ENCODE measurements at regions not wholly inside any gene's neighbourhood (a gene's known extent, or its start where the extent isn't known, plus 50 kb on each side); places are given as distances from the start of the nearest gene placed in this dataset.

DNA sequence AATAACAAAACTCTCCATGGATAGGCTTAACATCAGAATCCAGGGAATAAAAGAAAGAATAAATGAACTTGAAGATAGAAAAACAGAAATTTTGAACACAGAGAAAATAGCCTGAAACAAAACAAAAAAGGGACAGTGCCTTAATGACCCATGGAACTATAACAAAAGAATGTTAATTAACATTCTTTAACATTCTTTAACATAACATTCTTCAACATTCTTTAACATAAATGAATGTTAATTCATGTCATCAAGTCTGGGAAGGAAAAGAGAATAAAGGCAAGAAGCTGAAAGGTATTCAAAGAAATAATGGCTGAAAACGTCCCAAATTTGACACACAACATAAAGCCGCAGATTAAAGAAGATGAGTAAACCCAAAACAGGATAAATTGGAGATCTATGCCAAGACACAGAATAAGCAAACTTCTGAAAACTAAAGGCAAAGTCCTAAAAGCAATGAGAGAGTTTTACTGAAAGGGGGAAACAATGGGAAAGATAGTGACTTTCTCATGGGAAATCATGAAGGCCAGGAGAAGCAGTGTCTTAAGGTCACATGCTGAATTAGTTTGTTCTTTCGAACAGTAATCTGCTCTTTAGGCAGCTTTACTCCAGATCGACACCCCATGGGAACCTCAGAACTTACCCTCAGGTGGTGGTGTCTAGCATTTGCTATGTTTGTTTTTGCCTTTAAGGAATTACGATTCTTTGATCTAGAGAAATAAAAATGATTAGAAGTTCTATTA lies 483.0 kb downstream of the KDM4C start:
- WGBS: 95% methylated on average over 5 of the region's 5 CpGs
- DNase-seq (ENCODE audit: low read depth in 6 of 9, low spot score in 9 of 9): no peak
- Histone ChIP-seq H3K36me3 (ENCODE audit: control insufficient read depth in 2 of 2, insufficient read depth in 2 of 2, low read length in 1 of 2) (no peaks in the 10 kb centered on the region), H3K9me3 (ENCODE audit: control insufficient read depth in 2 of 2, insufficient read depth in 1 of 2, low read length in 1 of 2) (no peaks in the 10 kb centered on the region), H3K4me1 (ENCODE audit: control insufficient read depth in 2 of 2, insufficient read depth in 2 of 2, low read length in 2 of 2) (peaks cover 0 to 7% of the 10 kb centered on the region in 2 donors), H3K27ac (ENCODE audit: low read depth in 1 of 2, low read length in 1 of 2) (no peak overlapping the region), H3K4me3 (ENCODE audit: low read length in 2 of 2) (no peak overlapping the region), H3K27me3 (ENCODE audit: control insufficient read depth in 2 of 2, insufficient read depth in 1 of 2, low read length in 1 of 2) (no peaks in the 10 kb centered on the region)

DNA sequence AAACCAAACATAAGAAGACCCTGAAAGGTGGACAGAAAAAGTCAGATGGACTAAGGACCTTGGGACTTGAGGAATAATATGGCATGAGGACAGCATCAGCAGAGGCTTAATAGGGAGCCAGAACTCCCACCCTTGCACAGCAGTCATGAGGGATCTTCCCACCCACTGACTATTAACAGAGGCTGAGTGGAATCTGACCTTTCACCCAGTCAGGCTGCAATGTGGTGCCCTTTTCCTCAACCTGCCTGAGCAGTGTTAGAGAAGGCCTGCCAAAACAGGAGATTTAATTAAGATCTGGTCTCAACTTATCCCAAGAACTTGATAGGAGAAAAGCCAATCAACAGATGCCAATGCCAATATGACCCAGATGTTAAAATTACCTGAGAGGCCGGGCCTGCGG lies 481.9 kb downstream of the KDM4C start:
- WGBS: 93% methylated on average over 2 of the region's 2 CpGs
- Histone ChIP-seq H3K36me3 (ENCODE audit: control insufficient read depth in 2 of 2, insufficient read depth in 2 of 2, low read length in 1 of 2) (no peaks in the 10 kb centered on the region), H3K27ac (ENCODE audit: low read depth in 1 of 2, low read length in 1 of 2) (no peak overlapping the region), H3K4me1 (ENCODE audit: control insufficient read depth in 2 of 2, insufficient read depth in 2 of 2, low read length in 2 of 2) (peaks cover 0 to 7% of the 10 kb centered on the region in 2 donors), H3K9me3 (ENCODE audit: control insufficient read depth in 2 of 2, insufficient read depth in 1 of 2, low read length in 1 of 2) (no peaks in the 10 kb centered on the region), H3K4me3 (ENCODE audit: low read length in 2 of 2) (no peak overlapping the region), H3K27me3 (ENCODE audit: control insufficient read depth in 2 of 2, insufficient read depth in 1 of 2, low read length in 1 of 2) (no peaks in the 10 kb centered on the region)
- no peak for DNase-seq (ENCODE audit: low read depth in 6 of 9, low spot score in 9 of 9)

DNA sequence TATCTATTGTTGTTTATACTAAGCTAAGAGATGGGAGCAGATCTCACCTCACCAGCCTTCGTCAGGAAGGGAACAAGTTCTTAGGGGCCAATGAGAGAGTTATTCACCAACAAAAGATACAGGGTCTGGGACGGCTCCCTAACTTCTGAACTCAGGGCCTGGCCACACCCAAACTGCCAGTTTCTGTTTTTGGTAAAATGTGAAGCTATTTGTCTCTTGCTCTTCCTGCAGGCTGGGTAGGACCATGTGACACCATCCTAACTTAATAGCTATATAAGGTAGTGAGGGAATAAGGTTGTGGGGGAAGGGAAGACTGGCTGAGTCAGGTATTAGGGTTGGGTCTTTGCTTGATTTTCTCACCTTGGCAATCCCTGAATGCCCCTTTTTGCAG lies 480.5 kb downstream of the KDM4C start:
- peak in 3 of 9 donors; percentile 15 to 26 (median 22) for DNase-seq (ENCODE audit: low read depth in 6 of 9, low spot score in 9 of 9)
- Histone ChIP-seq H3K27me3 (ENCODE audit: control insufficient read depth in 2 of 2, insufficient read depth in 1 of 2, low read length in 1 of 2) (no peaks in the 10 kb centered on the region), H3K4me3 (ENCODE audit: low read length in 2 of 2) (no peak overlapping the region), H3K36me3 (ENCODE audit: control insufficient read depth in 2 of 2, insufficient read depth in 2 of 2, low read length in 1 of 2) (no peaks in the 10 kb centered on the region), H3K27ac (ENCODE audit: low read depth in 1 of 2, low read length in 1 of 2) (peak overlapping the region in 1 of 2 donors; percentile 30), H3K9me3 (ENCODE audit: control insufficient read depth in 2 of 2, insufficient read depth in 1 of 2, low read length in 1 of 2) (no peaks in the 10 kb centered on the region), H3K4me1 (ENCODE audit: control insufficient read depth in 2 of 2, insufficient read depth in 2 of 2, low read length in 2 of 2) (peaks cover 0 to 7% of the 10 kb centered on the region in 2 donors)
- 90% methylated on average over 2 of the region's 2 CpGs for WGBS

DNA sequence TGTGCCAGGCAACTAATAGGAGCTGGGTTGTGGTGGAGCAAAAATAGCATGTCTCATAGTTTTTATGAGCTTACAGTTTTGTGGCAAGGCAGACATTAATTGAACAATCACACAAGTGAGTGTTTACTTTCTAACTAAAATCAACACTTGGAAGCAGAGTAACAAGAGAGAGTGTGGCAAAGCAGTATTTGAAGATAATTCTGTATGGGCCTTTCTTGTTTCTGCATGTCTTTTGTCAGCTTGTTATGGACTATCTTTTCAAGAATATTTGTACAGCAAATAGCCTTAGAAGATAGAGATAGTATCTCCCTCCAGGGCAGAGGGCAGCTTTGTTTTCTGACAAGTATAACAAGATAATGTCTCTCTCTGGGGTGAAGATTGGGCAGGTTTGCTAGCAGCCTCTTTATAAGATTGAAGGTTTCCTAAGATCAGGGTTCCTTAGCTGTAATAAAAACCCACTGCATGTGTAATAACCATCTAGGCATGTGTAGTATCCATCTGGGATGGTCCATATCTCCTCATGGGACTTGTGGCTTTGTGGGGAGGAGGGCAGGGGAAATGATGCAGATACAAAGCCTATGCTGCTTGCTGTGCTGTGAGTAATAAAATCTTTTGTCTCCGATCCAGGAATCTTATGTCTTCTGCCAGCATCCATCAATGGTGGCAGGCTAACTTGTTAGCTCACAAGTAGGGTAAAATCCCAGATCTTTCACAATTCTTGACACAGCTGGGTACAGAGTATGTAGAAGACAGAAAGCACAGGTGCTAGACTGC lies 479.9 kb downstream of the KDM4C start:
- Histone ChIP-seq H3K4me1 (ENCODE audit: control insufficient read depth in 2 of 2, insufficient read depth in 2 of 2, low read length in 2 of 2) (peaks cover 0 to 7% of the 10 kb centered on the region in 2 donors), H3K36me3 (ENCODE audit: control insufficient read depth in 2 of 2, insufficient read depth in 2 of 2, low read length in 1 of 2) (no peaks in the 10 kb centered on the region), H3K27me3 (ENCODE audit: control insufficient read depth in 2 of 2, insufficient read depth in 1 of 2, low read length in 1 of 2) (no peaks in the 10 kb centered on the region), H3K27ac (ENCODE audit: low read depth in 1 of 2, low read length in 1 of 2) (peak overlapping the region in 1 of 2 donors; percentile 30), H3K4me3 (ENCODE audit: low read length in 2 of 2) (no peak overlapping the region), H3K9me3 (ENCODE audit: control insufficient read depth in 2 of 2, insufficient read depth in 1 of 2, low read length in 1 of 2) (no peaks in the 10 kb centered on the region)
- peak in 1 of 9 donors; percentile 15 for DNase-seq (ENCODE audit: low read depth in 6 of 9, low spot score in 9 of 9)
- 98% methylated on average over 1 of the region's 1 CpG for WGBS

DNA sequence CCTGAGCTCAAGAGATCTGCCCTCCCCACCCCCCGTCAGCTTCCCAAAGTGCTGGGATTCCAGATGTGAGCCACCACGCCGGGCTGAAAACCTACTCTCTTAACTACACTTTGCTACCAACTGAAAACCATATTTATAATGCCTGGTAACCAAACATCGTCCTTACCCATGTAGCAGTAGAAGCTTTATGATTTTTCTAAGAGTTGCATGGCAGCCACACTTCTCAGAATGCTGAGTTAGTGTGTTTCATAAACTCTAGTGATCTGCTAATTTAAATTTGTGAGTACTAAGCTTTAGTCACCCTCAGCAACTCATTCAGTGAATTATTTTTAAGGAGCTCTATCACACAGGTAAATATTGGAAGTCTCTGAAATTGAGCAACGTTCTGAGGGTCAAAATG lies 478.4 kb downstream of the KDM4C start:
- Histone ChIP-seq H3K27me3 (ENCODE audit: control insufficient read depth in 2 of 2, insufficient read depth in 1 of 2, low read length in 1 of 2) (no peaks in the 10 kb centered on the region), H3K36me3 (ENCODE audit: control insufficient read depth in 2 of 2, insufficient read depth in 2 of 2, low read length in 1 of 2) (no peaks in the 10 kb centered on the region), H3K27ac (ENCODE audit: low read depth in 1 of 2, low read length in 1 of 2) (no peak overlapping the region), H3K4me3 (ENCODE audit: low read length in 2 of 2) (no peak overlapping the region), H3K9me3 (ENCODE audit: control insufficient read depth in 2 of 2, insufficient read depth in 1 of 2, low read length in 1 of 2) (no peaks in the 10 kb centered on the region), H3K4me1 (ENCODE audit: control insufficient read depth in 2 of 2, insufficient read depth in 2 of 2, low read length in 2 of 2) (peaks cover 0 to 7% of the 10 kb centered on the region in 2 donors)
- no peak for DNase-seq (ENCODE audit: low read depth in 6 of 9, low spot score in 9 of 9)
- WGBS: 74% methylated on average over 5 of the region's 5 CpGs

DNA sequence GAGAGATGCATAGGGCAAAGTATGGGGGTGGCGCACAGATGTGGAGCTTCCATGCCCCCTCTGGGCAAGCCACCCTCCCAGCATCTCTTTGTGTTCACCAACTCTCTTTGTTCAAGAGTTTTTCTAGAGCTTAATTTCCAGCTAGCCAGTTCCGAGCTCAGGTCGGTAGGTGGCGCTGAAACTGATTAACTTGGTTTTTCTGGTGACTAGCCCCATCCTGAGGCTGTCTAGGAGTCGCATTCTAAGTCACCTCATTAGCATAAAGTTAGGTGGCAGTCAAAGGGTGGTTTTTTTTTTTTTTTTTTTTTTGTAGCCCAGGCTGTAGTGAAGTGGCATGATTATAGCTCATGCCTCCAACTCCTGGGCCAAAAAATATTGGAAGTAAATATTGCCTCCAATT lies 476.4 kb downstream of the KDM4C start:
- H3K4me3 ChIP-seq (ENCODE audit: low read length in 2 of 2): no peak overlapping the region
- 86% methylated on average over 5 of the region's 5 CpGs for WGBS
- no peaks in the 10 kb centered on the region for H3K9me3 ChIP-seq (ENCODE audit: control insufficient read depth in 2 of 2, insufficient read depth in 1 of 2, low read length in 1 of 2)
- no peaks in the 10 kb centered on the region for H3K27me3 ChIP-seq (ENCODE audit: control insufficient read depth in 2 of 2, insufficient read depth in 1 of 2, low read length in 1 of 2)
- H3K36me3 ChIP-seq (ENCODE audit: control insufficient read depth in 2 of 2, insufficient read depth in 2 of 2, low read length in 1 of 2): no peaks in the 10 kb centered on the region
- H3K27ac ChIP-seq (ENCODE audit: low read depth in 1 of 2, low read length in 1 of 2): no peak overlapping the region
- DNase-seq (ENCODE audit: low read depth in 6 of 9, low spot score in 9 of 9): peak in 5 of 9 donors; percentile 13 to 51 (median 18)
- H3K4me1 ChIP-seq (ENCODE audit: control insufficient read depth in 2 of 2, insufficient read depth in 2 of 2, low read length in 2 of 2): peaks cover 0 to 7% of the 10 kb centered on the region in 2 donors

DNA sequence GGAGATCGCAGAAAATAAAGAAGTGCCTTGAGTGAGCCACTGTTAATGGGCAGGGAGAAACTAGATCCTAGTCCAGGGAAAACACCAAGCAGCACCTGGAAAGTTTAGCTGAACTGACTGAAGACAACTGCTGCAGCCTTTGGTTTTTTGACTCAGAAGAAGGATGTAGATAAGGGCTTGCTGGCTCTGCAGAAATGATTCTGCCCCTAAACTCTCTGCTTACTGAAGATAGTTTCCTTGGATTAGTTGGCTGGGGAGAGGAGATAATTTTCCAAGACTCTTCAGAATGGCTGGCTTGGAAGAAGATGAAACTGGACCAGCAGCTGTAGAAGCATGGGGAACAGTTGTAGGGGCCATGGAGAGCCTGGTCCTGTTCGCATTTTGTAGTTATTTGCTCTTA lies 471.8 kb downstream of the KDM4C start:
- H3K9me3 ChIP-seq (ENCODE audit: control insufficient read depth in 2 of 2, insufficient read depth in 1 of 2, low read length in 1 of 2): no peaks in the 10 kb centered on the region
- WGBS: 96% methylated on average over 2 of the region's 2 CpGs
- DNase-seq (ENCODE audit: low read depth in 6 of 9, low spot score in 9 of 9): no peak
- H3K4me1 ChIP-seq (ENCODE audit: control insufficient read depth in 2 of 2, insufficient read depth in 2 of 2, low read length in 2 of 2): peaks cover 0 to 15% of the 10 kb centered on the region in 2 donors
- no peaks in the 10 kb centered on the region for H3K36me3 ChIP-seq (ENCODE audit: control insufficient read depth in 2 of 2, insufficient read depth in 2 of 2, low read length in 1 of 2)
- no peak overlapping the region for H3K27ac ChIP-seq (ENCODE audit: low read depth in 1 of 2, low read length in 1 of 2)
- H3K27me3 ChIP-seq (ENCODE audit: control insufficient read depth in 2 of 2, insufficient read depth in 1 of 2, low read length in 1 of 2): no peaks in the 10 kb centered on the region
- no peak overlapping the region for H3K4me3 ChIP-seq (ENCODE audit: low read length in 2 of 2)

DNA sequence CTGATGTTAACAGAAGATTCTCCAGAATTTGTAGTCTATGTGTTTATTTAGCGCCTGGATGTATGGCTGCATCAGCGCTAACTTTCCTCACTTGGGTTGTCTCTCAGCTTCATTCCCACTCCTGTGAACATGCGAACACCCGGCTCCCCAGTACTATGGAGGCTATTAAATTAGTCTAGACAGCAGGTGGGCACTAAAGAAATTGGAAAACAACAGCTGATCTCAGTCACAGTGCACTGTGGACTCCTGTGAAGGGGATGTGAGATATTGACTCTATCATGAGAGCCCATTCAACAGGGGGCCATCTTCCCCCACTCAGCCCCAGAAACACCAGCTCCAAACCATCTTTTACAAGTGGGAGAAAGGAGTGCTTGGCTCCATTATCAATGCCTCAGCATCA lies 471.0 kb downstream of the KDM4C start:
- Histone ChIP-seq H3K9me3 (ENCODE audit: control insufficient read depth in 2 of 2, insufficient read depth in 1 of 2, low read length in 1 of 2) (no peaks in the 10 kb centered on the region), H3K4me1 (ENCODE audit: control insufficient read depth in 2 of 2, insufficient read depth in 2 of 2, low read length in 2 of 2) (peaks cover 0 to 15% of the 10 kb centered on the region in 2 donors), H3K36me3 (ENCODE audit: control insufficient read depth in 2 of 2, insufficient read depth in 2 of 2, low read length in 1 of 2) (no peaks in the 10 kb centered on the region), H3K27ac (ENCODE audit: low read depth in 1 of 2, low read length in 1 of 2) (no peak overlapping the region), H3K4me3 (ENCODE audit: low read length in 2 of 2) (no peak overlapping the region), H3K27me3 (ENCODE audit: control insufficient read depth in 2 of 2, insufficient read depth in 1 of 2, low read length in 1 of 2) (no peaks in the 10 kb centered on the region)
- 97% methylated on average over 4 of the region's 4 CpGs for WGBS
- no peak for DNase-seq (ENCODE audit: low read depth in 6 of 9, low spot score in 9 of 9)

DNA sequence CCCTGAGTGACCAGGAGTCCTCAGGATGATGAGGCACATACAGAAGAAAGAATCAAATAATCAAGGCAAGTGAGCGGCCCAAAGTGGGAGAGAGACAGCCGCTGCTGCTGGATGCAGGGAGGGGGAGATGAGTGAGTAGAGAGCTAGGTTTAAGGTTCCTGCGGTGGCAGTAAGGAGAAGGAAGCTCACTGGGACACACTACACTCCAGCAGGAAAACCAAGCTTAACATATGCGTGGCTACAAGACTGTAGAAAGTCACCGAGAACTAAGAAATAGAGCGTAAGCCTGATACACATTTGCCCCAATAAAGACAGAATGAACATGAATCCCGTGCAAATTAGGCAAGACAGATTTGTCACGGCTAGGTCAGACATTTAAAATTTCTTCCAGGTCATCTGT lies 470.2 kb downstream of the KDM4C start:
- no peak overlapping the region for H3K4me3 ChIP-seq (ENCODE audit: low read length in 2 of 2)
- H3K27me3 ChIP-seq (ENCODE audit: control insufficient read depth in 2 of 2, insufficient read depth in 1 of 2, low read length in 1 of 2): no peaks in the 10 kb centered on the region
- no peaks in the 10 kb centered on the region for H3K36me3 ChIP-seq (ENCODE audit: control insufficient read depth in 2 of 2, insufficient read depth in 2 of 2, low read length in 1 of 2)

More for the DNA sequence above, 470.2 kb downstream of the KDM4C start:
- no peaks in the 10 kb centered on the region for H3K9me3 ChIP-seq (ENCODE audit: control insufficient read depth in 2 of 2, insufficient read depth in 1 of 2, low read length in 1 of 2)
- H3K27ac ChIP-seq (ENCODE audit: low read depth in 1 of 2, low read length in 1 of 2): no peak overlapping the region
- 92% methylated on average over 8 of the region's 8 CpGs for WGBS
- peaks cover 0 to 15% of the 10 kb centered on the region in 2 donors for H3K4me1 ChIP-seq (ENCODE audit: control insufficient read depth in 2 of 2, insufficient read depth in 2 of 2, low read length in 2 of 2)
- DNase-seq (ENCODE audit: low read depth in 6 of 9, low spot score in 9 of 9): no peak

Data from thymus (tissue), 11 donors.